NCI-H1105 (cell line): ENCODE measurements at regions not wholly inside any gene's neighbourhood (a gene's known extent, or its start where the extent isn't known, plus 50 kb on each side); places are given as distances from the start of the nearest gene placed in this dataset.

Experiments
- DNase-seq: peaks from one replicate; lab custom pipeline; 2025; lab: John Stamatoyannopoulos, UW

DNA sequence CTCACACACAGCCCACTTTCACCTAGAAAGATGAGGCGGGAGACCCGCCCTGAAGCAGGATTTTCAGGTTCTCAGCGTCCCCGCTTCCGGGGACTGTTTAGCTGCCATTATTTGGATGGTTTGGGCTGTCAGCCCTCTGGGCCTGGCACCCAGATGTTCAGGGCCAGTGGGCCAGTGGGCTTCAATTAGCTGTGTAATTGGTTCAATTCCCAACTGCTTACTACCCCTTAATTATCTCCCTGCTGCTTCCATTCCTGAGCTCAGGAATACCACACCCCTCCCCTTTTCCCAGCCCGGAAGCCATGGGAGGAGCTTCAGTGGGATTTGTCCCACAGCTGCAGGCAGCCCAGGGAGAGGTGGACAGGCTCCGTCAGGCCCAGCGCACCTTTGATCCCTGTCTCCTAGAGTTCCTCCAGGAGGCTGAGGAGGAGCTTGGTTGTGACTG, 114.1 kb upstream of the MYCN start:
- no peak for DNase-seq

GRCh38 chr2:15827001-15827400, 113.3 kb upstream of the MYCN start:
- DNase-seq: no peak

DNA sequence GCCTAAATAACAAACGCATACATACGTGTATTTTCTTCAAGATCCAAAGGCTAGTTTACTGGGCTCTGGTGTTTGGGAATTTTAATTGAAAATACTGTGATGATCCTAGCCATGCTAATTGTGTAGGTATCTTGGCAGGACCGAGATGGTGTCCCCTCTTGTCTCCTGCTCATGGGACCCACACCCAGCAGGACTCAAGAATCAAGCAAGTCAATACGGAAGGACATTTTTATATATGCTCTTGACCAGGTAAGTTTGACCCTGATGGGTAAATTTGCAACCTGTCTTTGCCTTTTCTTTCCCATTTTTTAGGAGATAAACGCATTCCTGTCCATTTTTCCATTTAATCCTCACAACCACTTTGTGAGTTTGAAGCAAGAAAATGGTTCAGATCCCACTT, 111.8 kb upstream of the MYCN start:
- no peak for DNase-seq

- DNase-seq: no peak
These were observed 111.1 kb upstream of the MYCN start for GRCh38 chr2:15829091-15829801.

GRCh38 chr2:15829985-15830384, 110.4 kb upstream of the MYCN start:
- no peak for DNase-seq

DNA sequence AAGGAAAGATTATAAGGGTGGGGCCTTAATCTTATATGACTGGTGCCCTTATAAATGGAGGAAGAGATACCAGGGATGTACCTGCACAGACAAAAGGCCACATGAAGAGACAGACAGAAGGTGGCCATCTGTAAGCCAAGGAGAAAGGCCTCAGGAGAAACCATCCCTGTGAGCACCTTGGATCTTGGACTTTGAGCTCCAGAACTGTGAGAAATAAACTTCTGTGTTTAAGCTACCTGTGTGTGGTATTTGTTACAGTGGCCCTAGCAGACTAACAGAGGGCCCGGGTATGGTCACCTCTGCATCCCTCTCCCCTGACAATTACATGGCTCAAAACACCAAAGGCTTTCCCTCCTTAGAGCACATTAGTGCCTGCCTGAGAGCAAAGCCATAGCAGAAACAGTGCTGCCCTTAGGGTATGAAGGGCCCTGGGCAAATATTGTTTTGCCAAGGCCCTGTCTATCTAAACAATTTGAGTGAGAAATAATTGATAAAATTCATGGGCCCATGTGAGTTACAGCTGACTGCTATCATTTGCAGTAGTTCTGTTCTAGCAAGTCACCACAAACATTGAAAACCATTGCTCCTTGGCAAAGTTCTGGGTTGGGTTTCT, 109.3 kb upstream of the MYCN start:
- no peak for DNase-seq

DNA sequence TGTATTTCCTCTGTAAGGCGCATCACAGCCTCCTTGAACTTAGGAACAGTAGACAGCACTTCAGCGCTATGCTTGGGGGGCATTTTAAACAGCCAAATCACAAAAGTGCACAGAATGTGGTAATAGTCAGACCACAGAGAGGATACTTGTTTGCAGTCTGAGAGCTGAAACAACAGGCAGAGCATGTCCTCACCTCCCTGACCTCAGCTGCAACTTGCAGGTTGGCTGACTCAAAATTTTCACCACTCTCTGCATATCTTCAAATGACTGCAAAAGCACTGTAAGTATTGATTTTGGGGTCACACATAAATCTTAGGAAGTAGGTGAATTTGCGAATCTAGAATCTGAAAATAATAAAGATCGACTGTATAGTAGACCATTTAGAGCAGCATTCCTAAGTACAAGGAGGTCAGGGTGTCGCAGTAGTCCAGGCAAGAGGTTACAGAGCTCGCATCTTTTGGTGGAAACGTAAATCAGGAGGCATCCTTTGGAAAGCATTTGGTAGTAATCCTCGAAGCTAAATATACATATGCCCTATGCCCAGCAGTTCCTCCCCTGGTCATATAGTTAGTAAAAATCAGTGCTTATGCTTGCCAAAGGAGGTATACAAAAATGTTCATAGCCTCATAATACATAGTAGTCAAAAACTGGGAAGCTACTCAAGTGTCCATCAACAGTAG, 108.2 kb upstream of the MYCN start:
- no peak for DNase-seq

- no peak for DNase-seq
These were observed 107.3 kb upstream of the MYCN start for GRCh38 chr2:15832849-15833680.

DNA sequence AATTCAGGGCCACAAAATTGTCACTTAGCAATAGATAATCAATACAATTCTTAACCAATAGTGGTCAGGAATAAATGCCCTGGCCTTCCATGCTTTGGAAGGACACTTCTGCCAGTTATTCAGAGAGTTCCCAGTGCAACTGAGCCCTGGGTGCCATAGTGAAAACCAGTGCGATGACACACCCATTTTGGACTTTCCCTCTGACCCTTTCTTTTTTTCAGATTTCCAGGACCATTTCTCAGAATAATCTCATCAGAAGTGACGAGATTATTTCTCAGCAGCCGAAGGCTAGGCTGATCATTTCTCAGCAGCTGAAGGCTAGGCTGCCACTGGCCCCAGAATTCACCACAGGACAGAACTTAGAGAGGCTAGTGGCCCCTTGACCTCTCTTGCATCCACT, 106.6 kb upstream of the MYCN start:
- DNase-seq: no peak

DNA sequence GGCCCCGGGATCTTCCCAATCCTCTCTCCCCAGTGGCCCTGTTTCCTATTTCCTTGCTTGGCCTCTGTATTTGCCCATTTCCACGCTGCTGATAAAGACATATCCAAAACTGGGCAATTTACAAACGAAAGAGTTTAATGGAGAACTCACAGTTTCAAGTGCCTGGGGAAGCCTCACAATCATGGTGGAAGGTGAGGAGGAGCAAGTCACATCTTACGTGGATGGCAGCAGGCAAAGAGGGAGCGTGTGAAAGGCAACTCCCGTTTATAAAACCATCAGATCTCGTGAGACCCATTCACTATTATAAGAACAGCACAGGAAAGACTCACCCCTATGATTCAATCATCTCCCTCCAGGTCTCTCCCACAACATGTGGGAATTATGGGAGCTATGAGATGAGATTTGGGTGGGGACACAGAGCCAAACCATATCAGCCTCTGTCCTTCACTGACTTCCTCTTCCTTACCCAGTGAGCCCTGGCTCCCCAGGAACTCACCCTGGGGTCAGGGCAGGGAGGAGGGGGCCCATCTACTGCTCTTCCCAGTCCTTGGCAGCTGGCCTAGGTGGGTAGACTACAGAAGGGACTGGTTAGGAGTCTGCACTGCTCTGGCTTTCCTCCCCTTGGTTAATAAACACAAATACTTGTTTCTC, 105.8 kb upstream of the MYCN start:
- DNase-seq: no peak

DNA sequence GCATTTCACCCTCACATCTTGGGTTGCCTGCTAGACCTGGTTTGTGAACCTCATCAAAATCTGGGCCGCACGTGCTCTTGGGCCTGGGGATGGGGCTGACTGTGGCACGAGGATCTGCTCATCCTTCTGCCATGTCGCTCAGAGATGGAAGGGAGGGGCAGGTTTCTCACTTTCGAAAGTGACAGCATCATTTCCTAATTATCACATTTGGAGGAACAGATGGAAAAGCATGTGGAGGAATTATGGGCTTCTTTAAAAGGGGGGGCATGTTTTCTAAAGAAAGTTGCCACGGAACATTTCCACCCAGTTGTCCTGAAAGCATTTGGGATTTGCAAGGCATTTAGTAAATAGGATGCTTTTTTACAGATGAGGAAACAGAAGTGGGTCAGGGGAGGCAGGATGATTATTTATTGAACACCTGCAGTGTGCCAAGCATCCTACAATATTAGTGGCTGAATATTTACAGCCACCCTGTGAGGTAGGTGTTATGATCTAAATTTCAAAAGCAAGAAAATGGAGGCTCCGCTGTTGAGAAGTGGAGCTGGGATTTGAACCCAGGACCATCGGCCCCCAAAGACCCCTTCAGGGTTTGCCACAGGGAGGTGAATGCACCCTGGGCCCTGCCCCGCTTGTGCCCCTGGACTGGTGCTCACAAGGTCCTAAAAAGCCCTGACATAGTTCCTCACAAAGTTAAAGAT, 104.2 kb upstream of the MYCN start:
- DNase-seq: no peak

- no peak for DNase-seq
These were observed 103.4 kb upstream of the MYCN start for GRCh38 chr2:15836689-15837610.

GRCh38 chr2:15838481-15839090, 101.8 kb upstream of the MYCN start:
- DNase-seq: no peak

GRCh38 chr2:15839426-15840124, 100.8 kb upstream of the MYCN start:
- no peak for DNase-seq

GRCh38 chr2:15840148-15840547, 100.2 kb upstream of the MYCN start:
- no peak for DNase-seq

DNA sequence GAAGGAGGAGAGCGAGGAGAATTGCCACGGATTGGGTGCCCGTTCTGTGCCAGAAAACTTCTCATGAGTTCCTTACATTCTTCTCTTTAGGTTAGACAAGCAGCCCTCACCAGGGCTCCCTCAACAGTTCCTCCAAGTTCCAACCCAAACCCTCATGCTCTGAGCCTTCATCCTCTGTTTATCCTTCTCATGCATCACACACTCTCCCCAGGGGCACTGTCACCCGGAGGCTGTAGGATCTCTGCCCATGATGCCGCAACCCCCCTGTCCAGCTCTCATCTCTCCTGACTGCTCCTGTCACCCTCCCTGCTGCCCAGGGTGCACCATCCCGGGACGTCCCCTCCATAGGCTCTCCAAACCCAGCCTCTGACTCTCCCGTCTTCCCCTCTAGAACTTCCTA, 99.4 kb upstream of the MYCN start:
- no peak for DNase-seq

GRCh38 chr2:15841776-15842560, 98.4 kb upstream of the MYCN start:
- no peak for DNase-seq
